ENCODE measurements at regions not wholly inside any gene's neighbourhood (a gene's known extent, or its start where the extent isn't known, plus 50 kb on each side); places are given as distances from the start of the nearest gene placed in this dataset.

GRCh38 chr11:116332391-116332790 lies 440.4 kb downstream of the BUD13 start:
- TF ChIP-seq POLR2A (IDR thresholded peaks at IDR 0.05): no peak
- TF ChIP-seq CTCF (IDR thresholded peaks at IDR 0.05): no peak
